ENCODE measurements at regions not wholly inside any gene's neighbourhood (a gene's known extent, or its start where the extent isn't known, plus 50 kb on each side); places are given as distances from the start of the nearest gene placed in this dataset.

DNA sequence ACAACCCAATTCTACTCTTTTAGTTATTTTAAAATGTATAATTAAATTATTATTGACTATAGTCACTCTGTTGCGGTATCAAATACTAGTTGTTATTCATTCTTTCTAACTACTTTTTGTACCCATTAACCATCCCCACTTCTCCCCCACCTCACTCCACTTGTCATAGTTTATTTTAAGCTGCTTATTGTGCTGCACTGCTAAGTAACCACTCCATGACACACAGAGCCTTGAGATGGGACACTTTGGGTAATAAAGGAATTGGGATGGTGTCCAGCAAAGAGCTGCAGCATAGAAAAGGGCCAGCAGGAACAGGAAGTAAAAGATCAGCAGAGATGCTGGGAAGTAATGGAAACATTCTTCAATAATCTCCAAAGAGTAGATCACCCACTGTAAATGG is 123.0 kb downstream of the RPS29 start:
- no peak for DNase-seq

DNA sequence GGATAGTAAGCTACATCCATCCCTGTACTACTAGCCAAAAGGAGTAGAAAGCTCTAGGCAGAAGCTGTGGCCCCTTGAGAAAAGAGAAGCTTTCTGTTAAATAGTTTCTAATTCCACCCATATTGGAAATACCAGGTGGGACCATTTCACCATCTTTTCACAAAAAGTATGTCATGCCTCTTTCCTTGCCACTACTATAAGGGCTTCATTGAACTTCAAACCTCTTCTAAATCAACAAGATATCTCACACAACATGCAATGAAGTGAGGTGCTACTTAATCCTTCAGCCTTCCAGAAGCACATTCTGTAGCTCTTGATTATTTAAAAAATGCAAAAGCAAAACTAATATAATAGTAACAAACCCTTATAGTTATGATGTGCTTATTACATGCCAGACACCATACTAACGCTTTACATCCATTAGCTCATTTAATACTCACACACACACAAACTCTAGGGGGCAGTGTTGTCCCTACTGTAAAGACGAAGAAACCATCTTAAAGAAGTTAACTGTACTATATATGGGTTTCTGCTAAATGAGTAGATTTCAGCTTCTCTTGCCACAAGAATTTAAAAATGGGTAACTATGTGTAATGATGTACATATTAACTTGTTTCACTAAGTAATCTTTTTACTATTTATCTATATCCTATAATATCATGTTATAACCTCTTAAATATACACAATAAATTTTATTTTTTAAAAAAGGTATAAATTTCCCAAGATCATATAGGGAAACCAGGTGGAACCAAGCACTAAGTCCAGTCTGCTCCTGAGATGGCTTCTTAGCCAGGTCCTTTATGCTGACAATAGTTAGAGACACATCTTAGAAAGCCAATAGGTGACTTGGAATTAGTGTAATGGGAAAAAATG is 124.4 kb downstream of the RPS29 start:
- no peak for DNase-seq

DNA sequence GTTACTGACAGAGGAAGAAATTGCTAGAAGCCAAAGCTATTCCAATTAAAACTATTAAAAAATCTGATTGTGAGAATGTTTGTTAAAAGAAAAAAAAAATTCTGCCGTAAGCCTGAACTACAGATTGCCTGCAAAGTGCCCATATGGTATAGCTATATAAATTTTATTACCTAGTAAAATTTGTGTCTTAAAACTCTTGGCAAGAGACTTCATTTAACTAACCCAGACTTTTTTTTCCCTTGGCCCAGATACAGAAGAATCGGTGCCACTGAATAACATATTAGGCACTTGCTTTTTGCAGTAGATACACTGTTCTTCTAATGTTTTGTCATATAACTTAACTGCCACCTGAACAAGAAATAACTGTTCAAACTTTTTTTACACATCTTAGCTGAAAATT is 125.5 kb downstream of the RPS29 start:
- no peak for DNase-seq

DNA sequence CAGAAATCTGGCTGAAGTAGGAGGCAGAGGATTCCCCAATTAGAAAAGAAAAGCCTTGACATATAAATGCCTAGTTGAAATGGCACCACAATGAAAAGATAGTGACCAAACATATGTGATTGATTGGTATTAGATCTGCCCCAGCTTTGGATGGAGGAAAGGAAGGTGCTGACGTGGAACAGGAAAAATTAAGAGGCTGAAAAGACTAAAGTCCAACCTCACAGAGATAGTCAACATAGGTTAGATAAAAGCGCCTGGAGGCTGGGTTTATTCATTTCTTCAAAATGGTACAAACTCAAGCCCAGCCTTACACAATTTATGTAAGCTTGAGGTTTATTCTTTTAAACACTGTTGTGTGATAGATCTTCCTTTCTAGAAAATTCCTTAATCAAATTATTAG is 129.6 kb downstream of the RPS29 start:
- DNase-seq: no peak

DNA sequence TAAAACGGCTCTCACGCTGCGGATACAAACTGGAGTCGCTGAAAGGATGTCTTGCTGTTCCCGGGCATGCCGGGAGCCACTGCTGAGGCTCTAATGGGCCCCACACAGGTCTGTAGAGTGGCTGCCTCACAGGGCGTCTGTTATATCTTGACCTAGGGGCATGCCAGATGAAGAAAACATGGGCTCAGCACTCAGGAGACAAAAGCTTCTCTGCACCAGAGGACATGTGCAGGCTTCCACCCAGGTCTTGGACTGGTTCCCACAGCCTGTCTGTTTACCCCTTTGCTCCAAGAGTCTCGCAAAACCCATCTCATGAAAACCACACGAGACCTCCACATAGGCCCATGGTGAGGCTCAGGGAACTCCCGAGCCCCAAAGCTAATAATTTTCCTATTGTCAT is 134.2 kb downstream of the RPS29 start:
- DNase-seq: no peak

DNA sequence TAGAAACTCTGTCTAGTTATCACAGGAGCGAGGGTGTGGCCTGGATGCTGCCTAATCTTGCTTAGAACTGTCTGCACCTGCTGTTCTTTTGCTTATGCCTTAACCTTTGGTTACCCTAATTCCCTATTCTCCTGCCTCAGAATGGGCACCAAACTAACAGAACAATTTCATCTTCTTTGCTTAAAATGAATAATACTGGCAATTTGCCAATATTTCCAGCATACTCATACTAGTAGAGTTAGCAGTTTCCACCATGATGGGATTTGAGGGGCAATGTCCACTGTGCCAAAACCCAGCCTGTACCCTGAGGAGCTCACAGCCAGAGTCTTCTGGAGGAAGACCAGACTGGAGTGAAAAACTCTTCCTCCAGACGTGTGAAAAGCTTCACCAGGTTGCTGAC is 136.4 kb downstream of the RPS29 start:
- no peak for DNase-seq

DNA sequence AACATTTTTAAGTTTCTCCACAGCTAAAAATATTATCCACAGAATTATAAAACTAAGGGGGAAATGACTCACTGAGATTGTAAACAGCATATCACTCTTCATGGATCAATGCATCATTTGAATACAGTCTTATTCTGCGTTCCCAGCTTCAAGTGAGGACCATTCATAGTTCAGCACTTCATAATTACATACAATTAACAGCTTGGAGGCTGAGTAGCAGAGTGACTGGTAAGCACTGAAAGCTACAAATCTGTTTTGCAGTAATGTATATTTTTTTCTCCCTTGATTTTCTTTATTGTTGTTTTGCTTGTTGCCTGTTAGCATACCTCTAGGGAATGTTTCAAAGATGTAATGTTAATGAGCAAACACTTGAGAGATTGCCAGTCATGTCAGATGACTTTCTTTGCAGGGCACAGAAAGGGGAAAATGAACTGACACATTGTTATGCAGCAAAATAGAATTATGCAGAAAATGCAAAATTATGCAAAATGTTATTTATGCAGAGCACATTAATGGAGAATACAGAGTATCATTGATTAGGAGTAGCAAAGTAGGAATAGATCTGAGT is 138.6 kb downstream of the RPS29 start:
- no peak for DNase-seq

DNA sequence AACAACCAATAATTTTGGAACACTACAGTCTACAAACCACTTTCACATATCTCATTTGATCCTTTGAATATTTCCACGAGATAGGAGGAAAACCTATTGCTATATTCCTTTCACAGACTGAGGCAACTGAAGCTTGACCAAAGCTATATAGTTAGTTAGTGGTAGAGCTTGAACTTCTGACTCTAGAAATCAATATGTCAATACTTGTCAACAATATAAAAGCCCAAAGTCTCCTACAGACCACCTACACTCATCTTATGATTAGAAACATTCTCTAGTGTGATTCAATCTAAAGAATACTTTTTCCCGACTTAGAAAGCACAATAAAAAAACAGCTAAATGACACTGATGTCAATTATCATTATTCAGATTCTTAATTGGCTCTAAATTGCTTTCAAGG is 139.4 kb downstream of the RPS29 start:
- DNase-seq: no peak

DNA sequence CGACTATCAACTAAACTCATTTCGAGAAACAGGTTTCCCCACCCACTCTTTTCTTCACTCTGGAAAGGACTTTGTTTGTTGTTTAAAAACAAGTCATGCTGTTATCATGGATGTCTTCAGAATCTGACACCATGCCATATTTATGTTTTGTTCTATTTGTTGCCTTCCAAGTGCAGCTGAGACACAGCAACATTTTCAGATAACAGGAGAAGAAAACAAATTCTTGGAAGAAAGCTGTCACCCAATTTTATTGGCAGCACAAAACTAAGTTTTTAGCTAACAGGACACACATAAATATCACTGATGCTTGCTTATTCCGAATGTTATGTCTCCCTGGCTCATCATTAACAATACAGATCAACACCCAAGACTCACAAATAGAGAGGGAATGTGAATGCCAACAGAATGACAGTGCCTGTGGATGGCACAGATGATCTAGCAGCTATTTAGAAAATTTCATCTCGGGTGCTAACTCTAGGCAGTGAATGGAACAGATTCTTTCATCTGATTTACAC is 147.9 kb downstream of the RPS29 start:
- DNase-seq: no peak

DNA sequence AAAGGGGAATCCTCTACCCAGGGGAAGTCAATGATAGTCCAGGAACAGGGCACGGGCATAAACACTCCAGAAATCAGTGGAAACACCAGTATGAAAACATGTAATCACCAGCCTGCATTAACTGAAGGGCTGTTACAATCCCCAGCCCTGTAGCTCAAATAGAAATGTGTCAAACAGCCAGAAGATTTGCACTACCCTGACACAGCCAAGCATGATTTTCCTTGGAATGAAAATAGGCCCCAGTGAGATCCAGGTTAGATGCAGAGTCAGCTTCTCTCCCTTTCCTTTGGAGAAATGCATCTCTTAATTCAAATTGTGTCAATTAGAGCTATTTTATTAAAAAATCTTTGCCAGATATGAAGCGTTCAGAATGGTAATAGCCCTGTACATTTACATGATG is 158.1 kb downstream of the RPS29 start:
- DNase-seq: no peak

DNA sequence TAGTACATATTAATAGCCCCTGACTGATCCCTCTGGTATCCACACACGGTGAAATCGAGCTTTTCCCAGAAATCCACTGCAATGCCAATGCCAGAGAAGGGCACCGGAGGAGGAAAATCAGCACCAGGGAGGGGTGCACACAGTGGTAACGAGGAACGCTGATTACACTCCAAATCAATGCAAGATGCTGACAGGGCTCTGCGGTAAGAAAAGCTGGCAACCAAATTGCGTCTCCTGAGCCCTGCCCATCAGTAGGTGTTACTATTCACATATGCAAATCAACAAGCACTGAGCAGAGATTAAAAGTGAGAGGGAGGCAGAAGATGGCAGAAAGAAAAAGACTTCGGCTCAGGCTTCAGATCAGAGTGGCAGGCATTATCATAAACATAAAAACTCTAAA is 159.1 kb downstream of the RPS29 start:
- no peak for DNase-seq

DNA sequence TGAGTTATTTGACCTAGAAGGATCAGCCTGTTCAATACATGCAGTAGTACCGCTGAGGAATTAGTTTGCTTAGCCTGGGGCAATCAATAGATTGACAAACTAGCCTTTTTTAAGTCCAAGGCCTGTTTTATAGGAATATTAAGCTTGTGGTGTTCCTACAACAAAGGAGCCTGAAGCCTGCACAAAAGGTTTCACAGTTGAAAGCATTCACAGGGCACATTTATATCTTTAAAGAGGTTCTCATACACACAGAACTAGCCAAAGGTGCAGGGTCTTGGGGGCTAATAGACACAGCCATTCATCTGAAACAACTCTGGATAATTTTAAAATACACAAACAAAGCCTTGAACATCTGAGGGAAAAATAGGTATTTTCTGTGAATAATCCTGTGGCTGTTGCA is 160.3 kb downstream of the RPS29 start:
- no peak for DNase-seq

DNA sequence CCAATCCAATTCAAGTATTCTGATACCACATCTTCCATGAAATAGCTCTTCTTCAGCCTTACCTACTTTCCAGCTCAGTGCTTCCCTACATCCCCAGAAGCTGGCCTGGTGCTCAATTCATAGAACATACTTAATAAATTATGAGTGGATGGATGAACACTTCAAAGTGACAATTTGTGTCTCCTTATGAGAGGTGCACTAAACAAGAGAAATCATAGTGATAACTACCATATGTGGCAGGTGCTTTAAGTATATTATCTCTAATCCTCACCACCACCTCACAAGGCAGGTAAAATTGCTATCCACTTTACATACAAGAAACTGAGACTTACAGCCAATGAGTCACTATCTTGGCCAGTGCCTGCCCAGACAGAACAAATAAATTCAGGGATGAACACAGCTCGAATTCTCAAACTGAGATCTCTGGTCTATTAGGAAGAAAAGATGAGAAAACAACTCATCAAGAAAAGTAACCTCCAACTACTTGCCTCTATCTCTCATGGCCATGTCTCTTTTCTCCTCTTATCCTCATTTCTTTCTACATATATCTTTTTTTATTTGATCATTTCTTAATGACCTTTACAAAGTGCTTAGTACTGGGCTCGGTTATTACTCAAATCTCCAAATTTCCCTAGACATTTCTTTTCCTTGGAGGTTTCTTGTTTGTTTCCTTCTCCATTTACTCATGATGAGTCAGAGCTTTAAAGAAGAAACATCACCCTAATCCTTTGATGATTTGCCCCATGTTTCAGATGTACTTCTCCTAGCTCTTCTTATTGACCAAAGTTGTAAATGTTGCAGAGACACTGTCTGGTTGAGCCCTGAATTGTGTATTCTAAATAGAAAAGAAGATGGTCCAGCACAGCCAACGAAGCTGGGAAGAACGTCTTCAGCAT is 161.5 kb downstream of the RPS29 start:
- no peak for DNase-seq

DNA sequence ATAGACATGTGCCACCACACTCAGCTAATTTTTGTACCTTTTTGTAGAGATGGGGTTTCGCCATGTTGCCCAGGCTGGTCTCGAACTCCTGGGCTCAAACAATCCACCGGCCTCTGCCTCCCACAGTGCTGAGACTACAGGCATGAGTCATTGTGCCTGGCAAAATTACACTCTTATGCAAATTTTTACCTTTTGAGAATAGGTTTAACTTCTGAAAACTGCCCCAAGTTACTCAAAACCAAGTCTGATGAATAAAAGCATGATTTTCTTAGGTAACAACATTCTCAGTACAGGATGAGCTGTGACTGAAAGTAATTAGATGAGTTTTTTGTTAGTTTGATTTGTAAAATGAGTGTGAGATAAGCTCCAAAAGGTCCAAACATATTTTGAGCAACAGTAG is 166.0 kb downstream of the RPS29 start:
- no peak for DNase-seq

DNA sequence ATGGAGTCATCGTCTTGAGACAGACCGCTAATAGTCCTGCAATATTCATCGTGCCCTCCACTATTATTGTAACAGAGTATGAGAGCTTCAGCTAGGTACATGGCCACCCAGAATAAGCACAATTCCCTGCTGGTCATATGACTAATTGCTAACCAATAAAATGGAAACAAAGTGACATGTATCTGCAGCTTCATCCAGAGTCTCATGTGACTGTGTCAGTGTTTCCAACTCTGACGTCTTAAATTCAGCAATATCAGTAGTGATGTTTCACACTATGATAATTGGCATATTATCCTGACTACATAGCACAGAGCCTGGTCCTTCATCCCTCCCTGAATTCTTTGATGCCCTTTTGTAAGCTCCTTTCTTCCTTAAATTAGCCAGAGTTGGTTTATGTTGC is 167.4 kb downstream of the RPS29 start:
- DNase-seq: no peak

DNA sequence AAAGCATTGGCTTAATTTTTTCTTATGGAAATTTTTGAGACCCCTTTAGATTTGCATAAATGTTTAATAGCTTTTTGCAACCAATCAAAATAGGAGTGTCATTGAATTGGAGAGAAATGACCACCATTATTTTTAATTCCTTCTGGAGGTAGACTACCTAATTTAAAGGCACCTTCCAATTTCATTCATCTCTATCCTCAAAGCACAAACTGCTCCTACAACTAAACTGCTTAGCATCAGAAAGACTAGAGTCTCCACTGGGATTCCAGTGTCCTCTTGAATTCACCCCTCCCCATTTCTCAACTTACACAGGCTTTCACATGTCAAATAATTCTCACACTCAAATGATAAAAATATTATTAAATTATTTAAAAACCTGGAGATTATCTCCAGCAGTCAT is 168.4 kb downstream of the RPS29 start:
- no peak for DNase-seq

DNA sequence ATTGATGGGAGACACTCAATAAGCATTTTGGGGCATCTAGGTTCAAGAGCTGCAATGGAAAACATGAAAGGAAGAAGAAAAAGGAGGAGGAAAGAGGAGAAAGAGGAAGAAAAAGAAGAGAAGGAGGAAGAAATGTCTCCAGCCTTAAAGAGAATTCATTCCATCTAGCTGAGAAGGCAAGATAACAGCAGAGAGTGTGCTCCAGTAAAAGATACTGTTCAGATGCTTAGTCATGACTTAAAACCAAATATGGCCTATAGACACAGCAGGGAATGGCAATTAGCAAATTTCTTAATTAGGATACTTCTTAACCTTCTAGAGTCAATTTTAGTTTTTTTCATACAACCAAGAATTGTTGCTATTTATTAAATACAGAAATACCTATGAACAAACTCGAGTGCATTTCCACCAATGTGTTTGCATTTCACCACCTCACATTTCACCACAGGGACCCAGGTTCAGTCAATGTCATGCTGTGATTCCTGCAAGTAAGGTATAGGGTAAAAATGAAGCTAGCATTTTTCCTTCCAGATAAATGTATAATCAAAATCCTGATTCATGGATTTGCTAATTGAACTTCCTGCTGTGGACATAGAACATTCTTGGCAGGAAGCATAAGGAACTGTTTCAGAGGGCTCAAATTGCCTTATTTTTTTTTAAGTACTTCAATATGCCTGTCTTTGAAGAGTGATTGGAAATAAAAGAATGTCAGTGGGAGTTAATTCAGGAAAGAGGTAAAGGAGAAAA is 177.8 kb downstream of the RPS29 start:
- no peak for DNase-seq

DNA sequence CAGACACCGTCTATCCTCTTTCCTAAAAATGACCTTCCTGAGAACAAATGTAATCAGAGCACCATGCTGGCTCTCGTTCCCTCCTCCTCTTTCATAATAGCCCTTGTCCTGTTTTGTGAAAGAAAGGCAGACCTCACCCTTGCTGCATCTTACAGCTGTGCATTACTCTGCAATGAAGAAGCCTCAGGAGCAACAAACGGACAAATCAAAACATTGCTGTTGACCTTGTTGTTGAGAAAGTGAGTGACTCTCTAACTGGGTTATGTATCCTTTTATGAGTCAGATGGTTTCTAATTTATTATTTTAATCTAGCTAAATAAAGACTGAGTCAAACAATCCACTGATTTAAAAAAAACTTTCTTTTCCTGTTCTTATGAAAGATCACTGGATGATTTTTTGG is 180.9 kb downstream of the RPS29 start:
- no peak for DNase-seq

DNA sequence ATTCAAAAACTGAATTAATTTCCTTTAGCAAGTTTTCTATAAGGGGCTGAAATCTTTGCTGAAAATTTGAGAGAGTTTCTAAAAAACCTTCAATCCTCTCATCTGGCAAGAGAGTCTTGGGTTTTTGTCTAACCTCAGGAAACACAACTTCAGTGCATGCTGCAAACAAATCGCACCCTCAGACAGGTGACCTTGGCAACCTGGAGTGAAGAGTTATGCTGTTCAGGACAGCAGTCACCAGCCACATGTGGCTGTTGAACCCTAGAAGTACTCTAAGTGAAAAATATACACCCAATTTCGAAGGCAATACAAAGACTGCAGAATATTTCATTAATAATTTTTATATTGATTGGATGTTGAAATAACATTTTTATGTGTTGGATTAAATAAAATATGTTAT is 184.8 kb downstream of the RPS29 start:
- DNase-seq: no peak

DNA sequence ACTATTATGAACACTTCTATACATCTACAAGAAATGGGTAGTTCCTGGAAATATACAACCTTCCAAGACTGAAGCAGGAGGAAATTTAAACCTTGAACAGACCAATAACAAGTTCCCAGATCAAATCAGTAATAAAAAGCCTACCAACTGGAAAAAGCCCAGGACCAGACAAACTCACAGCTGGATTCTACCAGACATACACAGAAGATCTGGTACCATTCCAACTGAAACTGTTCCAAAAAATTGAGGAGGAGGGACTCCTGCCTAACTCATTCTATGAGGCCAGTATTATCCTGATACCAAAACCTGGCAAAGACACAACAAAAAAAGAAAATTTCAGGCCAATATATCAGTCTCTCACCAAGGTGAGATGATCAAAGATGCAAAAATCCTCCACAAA is 189.4 kb downstream of the RPS29 start:
- DNase-seq: no peak

DNA sequence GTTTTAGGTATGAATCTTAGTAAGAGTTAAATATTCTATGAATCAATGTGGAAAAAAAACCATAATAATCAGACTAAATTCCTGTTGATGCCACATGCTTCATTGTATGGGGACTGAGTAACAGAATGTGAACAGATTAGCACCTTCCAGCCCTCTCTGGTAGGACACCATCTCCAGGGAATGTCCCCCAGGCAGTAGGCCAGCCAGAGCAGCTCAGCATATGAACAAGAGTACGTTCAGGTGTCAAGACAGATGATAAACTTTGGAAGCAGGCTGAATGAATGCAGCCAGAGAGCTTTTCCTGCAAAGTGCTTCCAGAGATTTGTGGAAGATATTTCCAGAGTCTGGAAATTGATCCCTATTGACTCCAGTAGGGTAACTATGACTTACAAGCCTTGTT is 204.4 kb downstream of the RPS29 start:
- DNase-seq: no peak

DNA sequence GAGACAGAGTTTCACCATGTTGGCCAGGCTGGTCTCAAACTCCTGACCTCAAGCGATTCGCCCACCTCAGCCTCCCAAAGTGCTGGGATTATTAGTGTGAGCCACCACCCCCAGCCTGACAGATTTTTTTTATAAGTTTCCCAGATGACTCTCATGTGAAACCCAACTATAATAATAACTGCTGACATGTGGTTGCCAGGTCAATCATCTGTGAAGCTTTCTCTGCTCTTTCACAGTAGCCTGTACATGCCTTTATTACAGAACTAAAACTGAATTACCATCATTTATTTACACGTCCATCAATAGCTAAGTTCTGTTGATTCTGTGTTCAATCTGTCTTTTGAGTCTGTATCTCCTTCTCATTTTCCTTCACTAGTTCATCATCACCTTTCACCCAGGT is 218.5 kb downstream of the RPS29 start:
- DNase-seq: no peak

Data from occipital lobe (tissue), 1 donor.